Stimulated activated CD8-positive, alpha-beta memory T cell treated with anti-CD3 and anti-CD28 coated beads, Interleukin-15, amount 100 ng/mL, for 48 hours (primary cell): ENCODE measurements at regions not wholly inside any gene's neighbourhood (a gene's known extent, or its start where the extent isn't known, plus 50 kb on each side); places are given as distances from the start of the nearest gene placed in this dataset.
A peak's percentile ranks its signal among the peaks of the same experiment; 100 is the strongest.

ENCODE experiments used
- DNase-seq, 2 donors: peaks; one replicate each; pipeline ENCODE4 v3.0.0-alpha.2; 2020; ENCODE audit warnings: low read depth in 2 of 2

GRCh38 chr14:97441740-97442362 lies 644.7 kb downstream of the VRK1 start:
- DNase-seq: peak in 1 of 2 donors; percentile 14

- DNase-seq: peak in 1 of 2 donors; percentile 39
Measured at GRCh38 chr14:97442363-97442762, 645.2 kb downstream of the VRK1 start.

- no peak for DNase-seq
Measured at GRCh38 chr14:97443412-97443811, 646.2 kb downstream of the VRK1 start.

- DNase-seq: no peak
Measured at GRCh38 chr14:97444248-97444647, 647.1 kb downstream of the VRK1 start.

GRCh38 chr14:97445367-97445766 lies 648.2 kb downstream of the VRK1 start:
- DNase-seq: no peak

- no peak for DNase-seq
Measured at GRCh38 chr14:97446087-97446486, 648.9 kb downstream of the VRK1 start.

- DNase-seq: no peak
Measured at GRCh38 chr14:97452314-97452713, 655.1 kb downstream of the VRK1 start.

- DNase-seq: no peak
Measured at GRCh38 chr14:97453991-97454390, 656.8 kb downstream of the VRK1 start.

GRCh38 chr14:97456462-97456861 lies 659.3 kb downstream of the VRK1 start:
- no peak for DNase-seq

- peak; percentile 56 to 64 for DNase-seq
Measured at GRCh38 chr14:97456958-97457357, 659.8 kb downstream of the VRK1 start.

- DNase-seq: no peak
Measured at GRCh38 chr14:97457575-97458085, 660.4 kb downstream of the VRK1 start.

- DNase-seq: no peak
Measured at GRCh38 chr14:97458255-97458654, 661.1 kb downstream of the VRK1 start.

- peak; percentile 62 to 77 for DNase-seq
Measured at GRCh38 chr14:97458661-97459579, 661.7 kb downstream of the VRK1 start.

GRCh38 chr14:97462081-97462480 lies 664.9 kb downstream of the VRK1 start:
- no peak for DNase-seq

- DNase-seq: no peak
Measured at GRCh38 chr14:97468220-97468619, 671.0 kb downstream of the VRK1 start.

GRCh38 chr14:97477353-97477752 lies 680.2 kb downstream of the VRK1 start:
- no peak for DNase-seq

GRCh38 chr14:97485201-97485600 lies 688.0 kb downstream of the VRK1 start:
- DNase-seq: no peak

GRCh38 chr14:97486601-97487120 lies 689.5 kb downstream of the VRK1 start:
- DNase-seq: no peak

GRCh38 chr14:97489750-97490149 lies 692.6 kb downstream of the VRK1 start:
- DNase-seq: no peak

GRCh38 chr14:97490521-97491070 lies 693.4 kb downstream of the VRK1 start:
- DNase-seq: no peak

- DNase-seq: no peak
Measured at GRCh38 chr14:97491697-97492096, 694.5 kb downstream of the VRK1 start.

- no peak for DNase-seq
Measured at GRCh38 chr14:97499790-97500481, 702.8 kb downstream of the VRK1 start.
